Gastroesophageal sphincter (tissue), 3 donors: ENCODE measurements at regions not wholly inside any gene's neighbourhood (a gene's known extent, or its start where the extent isn't known, plus 50 kb on each side); places are given as distances from the start of the nearest gene placed in this dataset.

Experiments used
- CTCF ChIP-seq, 4 experiments: fragments of 200-600 bp in 2 of 4; fragments of 450-650 bp in 2 of 4; sonication (generic) in 1 of 4; IDR thresholded peaks; one replicate each; pipeline ENCODE4 v1.5.1; 2017 to 2019; ENCODE audit warnings: antibody characterized with exemption in 4 of 4, mild to moderate bottlenecking in 2 of 4, moderate library complexity in 2 of 4
- POLR2AphosphoS5 ChIP-seq: sonication (generic); formaldehyde crosslinking; IDR thresholded peaks from one replicate; pipeline ENCODE4 v1.6.1; 2017; ENCODE audit warnings: antibody characterized with exemption

DNA sequence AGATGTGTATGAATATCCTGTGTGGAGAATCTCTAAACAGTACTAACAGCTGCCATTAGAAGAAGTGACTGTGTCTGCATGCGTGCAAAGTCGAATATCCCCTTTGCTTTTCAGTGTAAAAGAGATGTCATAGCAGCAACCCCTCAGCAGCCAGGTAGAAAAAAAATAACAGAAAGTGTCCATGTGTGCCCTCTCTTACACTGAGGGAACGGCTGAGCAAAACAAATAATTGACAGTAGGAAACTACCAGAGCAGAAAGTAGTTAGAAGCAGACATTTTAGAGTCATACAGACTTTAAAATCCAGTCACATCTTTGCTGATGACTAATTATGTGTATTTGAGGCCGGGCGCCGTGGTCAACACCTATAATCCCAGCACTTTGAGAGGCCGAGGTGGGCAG, 370.8 kb downstream of the GPM6A start:
- no peak for TF ChIP-seq CTCF (IDR thresholded peaks at IDR 0.05)
- no peak for TF ChIP-seq POLR2AphosphoS5
